Sigmoid colon (tissue), 3 donors: ENCODE measurements at regions not wholly inside any gene's neighbourhood (a gene's known extent, or its start where the extent isn't known, plus 50 kb on each side); places are given as distances from the start of the nearest gene placed in this dataset.

Experiments used
- CTCF ChIP-seq, 4 experiments: fragments of 450-650 bp in 3 of 4; fragments of 200-600 bp in 1 of 4; IDR thresholded peaks; one replicate each; pipeline ENCODE4 v1.5.1; 2016 to 2019; ENCODE audit warnings: antibody characterized with exemption in 4 of 4, mild to moderate bottlenecking in 3 of 4, moderate library complexity in 2 of 4
- POLR2A ChIP-seq, 2 donors: fragments of 450-650 bp; IDR thresholded peaks; one replicate each; pipeline ENCODE4 v1.6.1; 2016; ENCODE audit warnings: antibody characterized with exemption in 2 of 2, mild to moderate bottlenecking in 2 of 2, moderate library complexity in 2 of 2

- TF ChIP-seq POLR2A (IDR thresholded peaks at IDR 0.05) (no peak), CTCF (IDR thresholded peaks at IDR 0.05) (no peak)
Observed at GRCh38 chr3:194787072-194787471, 101.4 kb downstream of the FAM43A start.
